ENCODE measurements at regions not wholly inside any gene's neighbourhood (a gene's known extent, or its start where the extent isn't known, plus 50 kb on each side); places are given as distances from the start of the nearest gene placed in this dataset.

DNA sequence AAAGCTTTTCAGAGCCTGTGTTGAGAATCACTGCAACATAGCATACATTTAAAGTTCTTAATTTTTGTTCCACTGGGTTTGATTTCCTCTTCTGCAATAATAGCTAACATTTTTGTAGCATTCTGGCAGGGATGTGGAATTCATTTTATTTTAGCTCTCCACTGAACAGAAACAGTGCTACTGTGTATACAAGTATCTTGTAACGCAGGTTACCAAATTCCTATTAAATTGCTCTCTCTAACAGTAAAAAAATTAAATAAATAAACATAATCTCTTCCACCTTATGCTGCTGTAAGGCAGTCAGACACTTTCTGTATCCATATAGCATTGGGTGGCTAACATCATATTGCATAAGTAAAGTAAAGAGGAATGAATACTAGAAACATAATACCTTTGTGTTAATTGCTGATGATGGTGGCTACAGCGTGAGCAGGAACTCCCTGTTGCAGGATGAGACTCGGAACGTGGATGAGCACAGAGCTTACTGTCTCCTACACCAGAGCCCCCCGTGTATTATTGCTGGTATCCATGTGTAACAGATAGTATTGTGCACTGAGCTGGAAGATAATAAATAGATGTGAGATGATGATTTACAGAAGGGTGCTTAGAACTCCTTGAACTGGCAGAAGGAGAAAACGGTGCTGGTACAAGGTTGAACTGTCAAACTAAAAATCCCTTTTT is 276.9 kb upstream of the SNX7 start:
- TF ChIP-seq EZH2 (IDR thresholded peaks at IDR 0.05; ENCODE audit: insufficient read depth, poor library complexity, severe bottlenecking): no peak
- no peak for TF ChIP-seq EZH2phosphoT487 (IDR thresholded peaks at IDR 0.05; ENCODE audit: insufficient read depth, low read depth)
